H9 (cell line): ENCODE measurements at regions not wholly inside any gene's neighbourhood (a gene's known extent, or its start where the extent isn't known, plus 50 kb on each side); places are given as distances from the start of the nearest gene placed in this dataset.

Source experiments
- DNase-seq: peaks from one replicate; pipeline ENCODE4 v3.0.0-alpha.2; 2017
- H2AFZ ChIP-seq: one replicate; pipeline ENCODE4 v1.6.1; 2013; ENCODE audit warnings: mild to moderate bottlenecking, low read length, control low read depth, moderate library complexity
- H2AK5ac ChIP-seq: 2 replicates; pipeline ENCODE4 v1.6.1; 2013; ENCODE audit warnings: low read length, control low read depth, mixed read lengths; ENCODE audit not compliant: insufficient read length
- H2BK120ac ChIP-seq: one replicate; pipeline ENCODE4 v1.6.1; 2013; ENCODE audit warnings: low read depth, mild to moderate bottlenecking, low read length, control low read depth, inconsistent platforms; ENCODE audit not compliant: poor library complexity, severe bottlenecking
- H2BK12ac ChIP-seq: 2 replicates; pipeline ENCODE4 v1.6.1; 2013; ENCODE audit warnings: low read length, control low read depth, mixed read lengths, low read depth; ENCODE audit not compliant: insufficient read length
- H2BK15ac ChIP-seq: 2 replicates; pipeline ENCODE4 v1.6.1; 2013; ENCODE audit warnings: low read depth, low read length, control low read depth
- H2BK20ac ChIP-seq: one replicate; pipeline ENCODE4 v1.6.1; 2013; ENCODE audit warnings: low read depth, mild to moderate bottlenecking, low read length, control low read depth, inconsistent platforms; ENCODE audit not compliant: poor library complexity, severe bottlenecking
- H2BK5ac ChIP-seq: 2 replicates; pipeline ENCODE4 v1.6.1; 2013; ENCODE audit warnings: low read length, control low read depth, mixed read lengths; ENCODE audit not compliant: insufficient read length
- H3K14ac ChIP-seq: 2 replicates; pipeline ENCODE4 v1.6.1; 2013; ENCODE audit warnings: low read length, control low read depth; ENCODE audit not compliant: insufficient read depth
- H3K18ac ChIP-seq: 2 replicates; pipeline ENCODE4 v1.6.1; 2013; ENCODE audit warnings: low read depth, mild to moderate bottlenecking, mixed read lengths, low read length, control low read depth; ENCODE audit not compliant: insufficient read length
- H3K23ac ChIP-seq: 2 replicates; pipeline ENCODE4 v1.6.1; 2013; ENCODE audit warnings: low read length, control low read depth, mixed read lengths, low read depth; ENCODE audit not compliant: insufficient read length
- H3K23me2 ChIP-seq: 2 replicates; pipeline ENCODE4 v1.6.1; 2013; ENCODE audit warnings: low read depth, mild to moderate bottlenecking, mixed read lengths, low read length, control low read depth; ENCODE audit not compliant: insufficient read length, poor library complexity, severe bottlenecking
- H3K27ac ChIP-seq: 2 replicates; pipeline ENCODE4 v1.5.1; 2013; ENCODE audit warnings: low read length, control low read depth, mixed read lengths, low read depth; ENCODE audit not compliant: insufficient read length
- H3K27me3 ChIP-seq: 2 replicates; pipeline ENCODE4 v1.6.1; 2013; ENCODE audit warnings: low read length, control low read depth, inconsistent platforms; ENCODE audit not compliant: insufficient read depth
- H3K4ac ChIP-seq: 2 replicates; pipeline ENCODE4 v1.6.1; 2013; ENCODE audit warnings: low read depth, mild to moderate bottlenecking, control low read depth, inconsistent platforms, low read length, moderate library complexity
- H3K4me1 ChIP-seq: 2 replicates; pipeline ENCODE4 v1.6.1; 2013; ENCODE audit warnings: low read length, control low read depth, inconsistent platforms; ENCODE audit not compliant: insufficient read depth
- H3K4me2 ChIP-seq: 2 replicates; pipeline ENCODE4 v1.6.1; 2013; ENCODE audit warnings: low read length, control low read depth, mixed read lengths; ENCODE audit not compliant: insufficient read length, insufficient read depth
- H3K56ac ChIP-seq: 2 replicates; pipeline ENCODE4 v1.6.1; 2013; ENCODE audit warnings: low read depth, mild to moderate bottlenecking, mixed read lengths, low read length, control low read depth; ENCODE audit not compliant: insufficient read length
- H3K79me1 ChIP-seq: 2 replicates; pipeline ENCODE4 v1.6.1; 2013; ENCODE audit warnings: low read depth, mild to moderate bottlenecking, moderate library complexity, low read length, control low read depth, inconsistent platforms; ENCODE audit not compliant: insufficient read depth, poor library complexity, severe bottlenecking
- H3K79me2 ChIP-seq: 2 replicates; pipeline ENCODE4 v1.6.1; 2013; ENCODE audit warnings: low read length, control low read depth, inconsistent platforms; ENCODE audit not compliant: insufficient read depth
- H3K9ac ChIP-seq: 2 replicates; pipeline ENCODE4 v1.6.1; 2013; ENCODE audit warnings: low read length, control low read depth, mixed read lengths; ENCODE audit not compliant: insufficient read length; ENCODE audit errors: extremely low read depth
- H3K9me3 ChIP-seq: one replicate; pipeline ENCODE4 v1.6.1; 2013; ENCODE audit warnings: low read depth, low read length, inconsistent platforms; ENCODE audit not compliant: control insufficient read depth
- H3T11ph ChIP-seq: one replicate; pipeline ENCODE4 v1.6.1; 2013; ENCODE audit warnings: mild to moderate bottlenecking, low read length, control low read depth, inconsistent platforms
- H4K20me1 ChIP-seq: one replicate; pipeline ENCODE4 v1.6.1; 2013; ENCODE audit not compliant: control insufficient read depth, insufficient read length, insufficient read depth
- H4K5ac ChIP-seq: 2 replicates; pipeline ENCODE4 v1.6.1; 2013; ENCODE audit warnings: low read depth, mild to moderate bottlenecking, mixed read lengths, low read length, control low read depth; ENCODE audit not compliant: insufficient read length
- H4K8ac ChIP-seq: replicated peaks from 2 replicates; pipeline ENCODE4 v1.6.1; 2013; ENCODE audit warnings: low read length, control low read depth, mixed read lengths, low read depth; ENCODE audit not compliant: insufficient read length
- H4K91ac ChIP-seq: 2 replicates; pipeline ENCODE4 v1.6.1; 2013; ENCODE audit warnings: low read depth, mild to moderate bottlenecking, moderate library complexity, mixed read lengths, low read length, control low read depth; ENCODE audit not compliant: insufficient read length
- H3K27ac Mint-ChIP-seq, 3 experiments: 2 replicates in 2 of 3; 3 replicates in 1 of 3; pipeline ENCODE4 v1.8.0; 2020 to 2021; ENCODE audit warnings: mixed read lengths in 3 of 3, mild to moderate bottlenecking in 1 of 3, moderate library complexity in 1 of 3
- H3K27me3 Mint-ChIP-seq: 2 replicates; pipeline ENCODE4 v1.8.0; 2021; ENCODE audit warnings: low read depth, mild to moderate bottlenecking, moderate library complexity, mixed read lengths
- H3K36me3 Mint-ChIP-seq, 3 experiments: 2 replicates in 2 of 3; 3 replicates in 1 of 3; pipeline ENCODE4 v1.8.0; 2020 to 2021; ENCODE audit warnings: low read depth in 3 of 3, mixed read lengths in 3 of 3; ENCODE audit not compliant: insufficient read depth in 1 of 3
- H3K4me1 Mint-ChIP-seq, 2 experiments: 2 replicates each; pipeline ENCODE4 v1.8.0; 2020; ENCODE audit warnings: mixed read lengths in 2 of 2
- H3K4me3 Mint-ChIP-seq, 2 experiments: 2 replicates in 1 of 2; 3 replicates in 1 of 2; pipeline ENCODE4 v1.8.0; 2020 to 2021; ENCODE audit warnings: mild to moderate bottlenecking in 2 of 2, mixed read lengths in 2 of 2, moderate library complexity in 1 of 2
- H3K9me3 Mint-ChIP-seq, 2 experiments: 2 replicates in 1 of 2; 3 replicates in 1 of 2; pipeline ENCODE4 v1.8.0; 2020; ENCODE audit warnings: mild to moderate bottlenecking in 2 of 2, mixed read lengths in 2 of 2, moderate library complexity in 1 of 2
- CTCF ChIP-seq: fragments of 200-600 bp; sonication (generic); conservative IDR thresholded peaks from 3 replicates; pipeline ENCODE4 v1.8.0; 2021; ENCODE audit warnings: antibody characterized with exemption, mild to moderate bottlenecking
- WGBS: extraction: QIAGEN DNeasy Blood & Tissue Kit; methylation state at CpG from one replicate; pipeline ENCODE4 v1.1.7; 2013; ENCODE audit warnings: missing lambda C conversion rate, low lambda C conversion rate, mixed read lengths; ENCODE audit not compliant: insufficient read length; ENCODE audit errors: extremely low coverage; 5-methylcytosine and 5-hydroxymethylcytosine counted together

GRCh38 chr2:122884889-122885288, 1129.4 kb downstream of the TSN start:
- Histone ChIP-seq H3K79me1 (no peaks in the 10 kb centered on the region), H3K56ac (no peak overlapping the region), H3K27me3 (no peaks in the 10 kb centered on the region), H4K5ac (no peak overlapping the region), H3K27ac (no peak overlapping the region), H4K91ac (no peak overlapping the region), H2BK12ac (no peak overlapping the region), H3K23ac (no peak overlapping the region), H2AK5ac (no peak overlapping the region), H3K18ac (no peak overlapping the region), H3K9ac (no peak overlapping the region), H4K8ac (no peak overlapping the region), H4K20me1 (no peaks in the 10 kb centered on the region), H3K14ac (no peak overlapping the region), H2BK20ac (no peak overlapping the region), H2BK120ac (no peak overlapping the region), H3K9me3 (no peaks in the 10 kb centered on the region), H3K23me2 (no peaks in the 10 kb centered on the region), H3K4me2 (no peak overlapping the region), H2BK15ac (no peak overlapping the region), H2BK5ac (no peak overlapping the region), H3T11ph (no peak overlapping the region), H3K4ac (no peak overlapping the region), H2AFZ (no peak overlapping the region), H3K79me2 (no peaks in the 10 kb centered on the region), H3K4me1 (no peaks in the 10 kb centered on the region)
- TF ChIP-seq CTCF, result no peak
- H3K36me3 Mint-ChIP-seq, result no peaks in the 10 kb centered on the region
- DNase-seq, result no peak
- H3K9me3 Mint-ChIP-seq, result no peaks in the 10 kb centered on the region
- H3K4me3 Mint-ChIP-seq, result no peak overlapping the region
- no peak overlapping the region for H3K27ac Mint-ChIP-seq
- WGBS, result no CpG with 5 or more reads among the region's 3 CpGs
- no peaks in the 10 kb centered on the region; a peak in 1 of 4 replicates for H3K4me1 Mint-ChIP-seq
- no peaks in the 10 kb centered on the region for H3K27me3 Mint-ChIP-seq
